ENCODE measurements at regions not wholly inside any gene's neighbourhood (a gene's known extent, or its start where the extent isn't known, plus 50 kb on each side); places are given as distances from the start of the nearest gene placed in this dataset.

- TF ChIP-seq ZBTB26 (CRISPR knock-in tag; IDR thresholded peaks at IDR 0.05; ENCODE audit: borderline replicate concordance) = no peak
- no peak for TF ChIP-seq ZNF20 (CRISPR knock-in tag; IDR thresholded peaks at IDR 0.05)
- no peak for TF ChIP-seq CHCHD3 (CRISPR knock-in tag; IDR thresholded peaks at IDR 0.05)
- no peak for TF ChIP-seq DNMT1 (CRISPR knock-in tag; IDR thresholded peaks at IDR 0.05)
- TF ChIP-seq ZNF3 (CRISPR knock-in tag; IDR thresholded peaks at IDR 0.05) = no peak
- no peak for TF ChIP-seq ZNF572 (CRISPR knock-in tag; IDR thresholded peaks at IDR 0.05)
- TF ChIP-seq SNAI1 (CRISPR knock-in tag; IDR thresholded peaks at IDR 0.05; ENCODE audit: borderline replicate concordance) = no peak
- no peak for TF ChIP-seq MNT (IDR thresholded peaks at IDR 0.05)
- no peak for TF ChIP-seq MXD3 (CRISPR knock-in tag; IDR thresholded peaks at IDR 0.05)
- TF ChIP-seq GABPA (IDR thresholded peaks at IDR 0.05; ENCODE audit: low read depth, low read length) = no peak
- TF ChIP-seq GABPA (CRISPR knock-in tag; IDR thresholded peaks at IDR 0.05; ENCODE audit: low read depth) = peak; percentile 28; the same call in 1 of the 2 replicates
- 0 out of 2 replicates have a peak, but pooled peaks have one; percentile 52 for TF ChIP-seq MYPOP (CRISPR knock-in tag; IDR thresholded peaks at IDR 0.05)
- TF ChIP-seq ZNF784 (CRISPR knock-in tag; IDR thresholded peaks at IDR 0.05; ENCODE audit: borderline replicate concordance) = no peak
- TF ChIP-seq SPEN (CRISPR knock-in tag; IDR thresholded peaks at IDR 0.05; ENCODE audit: low read depth) = peak; percentile 50; the same call in 1 of the 2 replicates
- TF ChIP-seq RNF219 (CRISPR knock-in tag; IDR thresholded peaks at IDR 0.05) = no peak
- TF ChIP-seq HNF4A (CRISPR knock-in tag; IDR thresholded peaks at IDR 0.05) = peak; percentile 94
- TF ChIP-seq GTF2F1 (IDR thresholded peaks at IDR 0.05; ENCODE audit: low read length) = no peak
- no peak for TF ChIP-seq ZNF12 (CRISPR knock-in tag; IDR thresholded peaks at IDR 0.05)
- no peak; the same call in none of the 2 replicates for TF ChIP-seq GATAD1 (CRISPR knock-in tag; IDR thresholded peaks at IDR 0.05)
- no peak for TF ChIP-seq AGO1 (IDR thresholded peaks at IDR 0.05; ENCODE audit: low read depth, low read length, poor library complexity, severe bottlenecking)
- TF ChIP-seq ONECUT2 (CRISPR knock-in tag; IDR thresholded peaks at IDR 0.05) = peak; percentile 27; the same call in 1 of the 2 replicates
- TF ChIP-seq MXI1 (IDR thresholded peaks at IDR 0.05; ENCODE audit: borderline replicate concordance, low read depth, low read length) = no peak; the same call in 2 of the 3 replicates
- TF ChIP-seq ZFP36L1 (CRISPR knock-in tag; IDR thresholded peaks at IDR 0.05) = 0 out of 2 replicates have a peak, but pooled peaks have one; percentile 38
These were observed 61.4 kb upstream of the C15orf39 start (continued) for GRCh38 chr15:75140080-75140879.

Data from HepG2 (cell line).